Sciatic nerve (tissue), 2 donors: ENCODE measurements at regions not wholly inside any gene's neighbourhood (a gene's known extent, or its start where the extent isn't known, plus 50 kb on each side); places are given as distances from the start of the nearest gene placed in this dataset.

Experiments
- ATAC-seq: fragments of 200-7000 bp; cut with Tn5 transposase; one replicate; pipeline ENCODE4 v1.9.1; 2020; ENCODE audit warnings: mild to moderate bottlenecking, moderate library complexity
- DNase-seq: peaks from one replicate; pipeline ENCODE4 v3.0.0-alpha.2; 2020; ENCODE audit warnings: low spot score
- intact Hi-C: fragments of 100-400 bp; cut with DNase I; formaldehyde crosslinking; loops from one replicate; pipeline ENCODE4 v1.14.2; 2022
- donor health status: DM: no; HTN: no; CAD: no.
- donor health status: DM: no; HTN: no; CAD: no.

DNA sequence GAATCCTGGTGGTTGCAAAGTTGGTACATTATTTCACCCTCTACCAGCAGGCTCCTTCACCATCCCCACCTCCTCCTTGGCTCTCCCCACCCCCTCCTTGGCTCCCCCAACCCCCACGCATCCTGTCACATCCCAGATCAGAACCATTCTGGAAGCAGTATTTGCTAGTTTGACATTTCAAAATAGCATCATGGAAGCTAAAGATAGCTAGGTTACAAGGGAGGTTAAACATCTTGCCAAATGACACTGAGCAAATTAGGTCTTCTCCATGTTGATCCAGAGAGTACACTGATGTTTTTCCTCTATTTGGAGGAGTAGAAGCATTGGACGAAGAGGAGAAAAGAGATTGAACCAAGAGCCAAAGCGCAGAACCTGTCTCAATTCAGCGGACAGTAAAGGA, 158.9 kb upstream of the FGGY start:
- ATAC-seq (no peak), DNase-seq (no peak)
- intact Hi-C loops = no loop called here

DNA sequence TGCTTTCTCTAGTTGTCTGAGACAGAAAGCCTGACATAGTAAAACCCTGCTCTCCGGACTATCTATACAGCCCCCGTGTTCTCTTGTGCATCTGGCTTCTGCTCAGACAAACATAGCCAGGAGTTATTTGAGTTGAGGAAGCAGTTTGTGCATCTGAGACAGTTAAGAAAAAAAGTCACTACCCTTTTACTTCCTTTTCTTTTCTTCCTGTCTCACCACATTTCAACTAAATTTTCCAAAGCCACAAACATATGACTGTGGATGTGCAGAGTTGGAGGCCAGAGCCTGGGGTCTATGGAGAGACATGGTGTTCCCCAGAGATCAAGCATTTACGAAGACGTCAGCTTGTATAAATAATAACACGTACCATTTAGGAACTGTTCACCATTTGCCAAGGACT, 158.5 kb upstream of the FGGY start:
- ATAC-seq = peak; percentile 45
- no peak for DNase-seq
- intact Hi-C loops = no loop called here

DNA sequence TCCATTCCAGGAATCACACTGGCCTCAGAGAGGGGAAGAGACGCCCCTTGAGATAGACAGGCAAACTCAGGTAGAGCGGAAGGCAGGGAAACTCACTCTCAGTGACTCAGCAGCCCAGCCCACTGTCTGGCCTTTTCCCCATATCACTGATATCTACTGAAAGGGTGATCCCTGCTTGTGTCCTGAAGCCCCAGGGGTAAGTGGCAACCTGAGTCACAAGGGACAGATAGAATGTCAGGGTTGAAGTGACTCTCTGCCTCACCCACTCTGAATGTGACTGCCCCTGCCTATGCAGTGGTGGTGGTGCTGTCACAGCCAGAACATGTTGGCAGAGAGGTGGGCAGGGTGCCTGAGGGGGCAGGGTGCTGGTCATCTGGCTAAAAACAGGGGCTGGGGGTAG, 157.5 kb upstream of the FGGY start:
- no peak for ATAC-seq
- DNase-seq = no peak
- intact Hi-C loops = no loop called here

DNA sequence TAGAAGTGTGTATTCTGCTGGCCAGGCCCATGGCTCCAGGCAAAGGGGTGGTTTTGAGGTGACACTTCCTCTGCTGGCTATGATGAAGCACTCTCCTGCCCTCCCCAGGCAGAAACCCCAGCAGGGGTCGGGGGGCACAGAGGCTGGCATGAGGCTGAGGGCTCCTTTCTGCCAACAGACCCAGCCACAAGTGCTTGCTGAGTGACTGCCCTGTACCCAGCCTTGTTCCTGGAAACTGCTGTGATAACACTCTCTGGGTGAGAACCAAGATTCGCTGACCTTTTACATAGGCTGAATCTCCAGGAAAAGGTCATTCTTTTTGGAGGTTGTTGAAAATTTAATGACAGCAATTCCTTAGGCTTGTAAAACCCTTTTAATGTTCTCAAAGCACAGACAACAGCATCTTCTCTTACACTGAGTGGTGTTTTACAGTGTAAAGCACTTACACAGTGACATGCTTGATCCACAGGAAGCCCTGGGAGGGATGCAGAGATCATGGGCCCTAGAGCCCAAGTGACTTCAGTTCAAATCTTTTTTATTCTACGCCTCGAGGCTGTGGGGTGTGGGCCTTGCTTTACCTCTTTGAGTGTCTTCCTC, 155.5 kb upstream of the FGGY start:
- no peak for DNase-seq
- intact Hi-C loops = no loop called here
- ATAC-seq = no peak

DNA sequence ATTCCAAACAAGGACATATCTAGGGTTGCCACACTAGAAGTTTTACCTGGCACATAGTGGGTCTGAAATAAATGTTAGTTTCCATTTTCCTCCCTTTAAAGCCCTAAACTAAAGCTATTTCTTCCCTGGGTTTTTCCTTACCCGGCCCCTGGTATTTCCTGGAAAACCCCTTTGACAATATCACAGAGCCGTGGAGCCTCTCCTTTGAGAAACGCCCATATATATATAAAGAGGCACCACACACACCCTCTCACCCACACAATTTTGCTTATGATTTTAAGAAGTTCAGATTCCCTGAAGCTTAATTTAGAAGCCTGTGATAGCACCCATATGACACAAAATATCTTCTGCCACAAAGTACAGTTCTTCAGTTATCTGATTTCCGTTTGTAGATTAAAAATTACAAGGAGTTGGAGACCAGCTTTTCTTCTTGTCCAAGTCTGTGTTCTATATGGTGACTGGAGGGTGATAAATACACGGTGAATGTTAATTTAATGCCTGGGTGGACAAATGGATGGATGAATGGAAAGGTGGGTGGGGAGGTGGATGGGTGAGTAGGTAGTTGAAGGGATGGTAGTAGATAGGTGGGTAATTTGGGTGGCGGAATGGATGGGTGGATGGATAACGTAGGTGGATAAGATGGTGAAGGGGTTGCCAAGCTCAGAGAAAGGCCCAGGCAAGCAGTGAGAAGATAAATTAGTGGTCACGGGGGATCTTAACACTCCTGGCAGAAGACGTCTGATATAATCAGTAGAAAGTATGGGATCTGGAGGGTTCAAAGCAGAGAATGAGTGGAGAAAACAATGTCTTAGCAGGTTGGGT, 154.4 kb upstream of the FGGY start:
- ATAC-seq = no peak
- intact Hi-C loops = no loop called here
- no peak for DNase-seq

DNA sequence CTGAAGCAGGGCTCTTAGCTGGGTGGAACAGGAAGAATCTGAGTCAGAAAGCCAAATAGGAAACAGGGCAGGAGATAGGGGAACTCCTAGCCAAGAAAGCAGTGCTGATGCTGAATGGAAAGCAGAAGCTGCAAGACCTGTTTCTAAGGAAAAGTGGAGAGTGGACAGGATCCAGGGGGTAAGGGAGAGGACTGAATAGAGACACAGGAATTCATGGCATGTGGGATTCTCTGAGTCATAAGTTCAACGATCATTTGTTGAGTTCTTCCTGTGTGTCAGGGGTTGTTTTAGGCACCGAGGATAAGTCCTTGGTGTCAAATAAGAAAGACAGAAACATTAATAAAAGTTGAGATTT, 153.8 kb upstream of the FGGY start:
- ATAC-seq = peak; percentile 47
- intact Hi-C loops = no loop called here
- DNase-seq = no peak

DNA sequence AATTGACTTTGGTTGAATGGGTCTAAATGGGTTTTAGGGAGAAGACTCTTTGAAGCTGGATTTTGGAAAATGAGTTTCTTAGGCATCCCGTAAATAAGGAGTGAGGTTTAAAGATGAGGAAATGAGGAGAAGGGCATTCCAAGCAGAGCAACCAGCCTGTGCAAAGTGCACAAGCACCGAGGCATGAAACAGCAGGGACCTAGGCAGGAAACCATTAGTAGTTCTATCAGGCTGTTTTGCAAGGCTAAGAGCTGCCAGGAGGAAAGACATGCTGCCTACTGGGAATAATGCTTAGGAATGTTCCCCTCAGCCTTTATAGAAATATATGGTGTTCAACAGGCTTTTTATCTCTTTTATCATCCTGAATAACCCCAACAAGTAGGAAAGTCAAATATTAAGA, 153.1 kb upstream of the FGGY start:
- no peak for ATAC-seq
- no peak for DNase-seq
- intact Hi-C loops = no loop called here

DNA sequence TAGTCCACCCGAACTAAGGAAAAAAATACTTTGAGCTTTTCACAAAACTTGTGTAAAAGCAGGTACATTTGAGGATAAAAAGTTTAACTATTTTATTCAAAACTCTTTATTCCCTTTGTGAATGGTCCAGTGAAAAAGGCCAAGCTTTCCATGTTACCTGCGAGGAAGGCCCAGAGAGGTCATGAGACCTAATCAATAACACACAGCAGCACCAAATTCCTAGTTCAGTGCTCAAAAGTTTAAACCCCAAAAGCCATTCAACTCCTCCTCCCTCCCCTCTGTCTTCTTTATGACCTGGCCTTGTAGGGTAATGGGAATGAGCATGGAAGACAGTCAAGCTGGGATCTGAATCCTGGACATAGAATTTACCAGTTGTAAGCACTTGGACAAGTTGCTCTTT, 151.9 kb upstream of the FGGY start:
- ATAC-seq (no peak), DNase-seq (no peak)
- intact Hi-C loops = no loop called here

DNA sequence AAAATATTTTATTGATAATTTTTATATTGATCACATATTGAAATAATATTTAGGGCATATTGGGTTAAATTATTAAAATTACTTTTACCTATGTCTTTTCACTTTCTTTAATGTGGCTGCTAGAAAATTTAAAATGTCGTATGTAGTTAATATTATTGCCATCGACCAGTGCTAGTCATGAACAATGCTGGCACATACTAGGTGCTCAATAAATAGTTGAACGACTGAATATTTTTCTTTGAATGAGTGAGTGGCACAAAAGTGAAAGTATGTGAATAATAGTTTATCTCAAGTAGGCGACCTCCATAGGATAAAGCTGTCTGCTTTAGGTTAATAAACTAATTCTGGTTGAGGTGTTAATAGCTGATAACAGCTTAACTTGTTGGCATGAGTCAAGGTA, 150.8 kb upstream of the FGGY start:
- intact Hi-C loops = no loop called here
- ATAC-seq = no peak

DNA sequence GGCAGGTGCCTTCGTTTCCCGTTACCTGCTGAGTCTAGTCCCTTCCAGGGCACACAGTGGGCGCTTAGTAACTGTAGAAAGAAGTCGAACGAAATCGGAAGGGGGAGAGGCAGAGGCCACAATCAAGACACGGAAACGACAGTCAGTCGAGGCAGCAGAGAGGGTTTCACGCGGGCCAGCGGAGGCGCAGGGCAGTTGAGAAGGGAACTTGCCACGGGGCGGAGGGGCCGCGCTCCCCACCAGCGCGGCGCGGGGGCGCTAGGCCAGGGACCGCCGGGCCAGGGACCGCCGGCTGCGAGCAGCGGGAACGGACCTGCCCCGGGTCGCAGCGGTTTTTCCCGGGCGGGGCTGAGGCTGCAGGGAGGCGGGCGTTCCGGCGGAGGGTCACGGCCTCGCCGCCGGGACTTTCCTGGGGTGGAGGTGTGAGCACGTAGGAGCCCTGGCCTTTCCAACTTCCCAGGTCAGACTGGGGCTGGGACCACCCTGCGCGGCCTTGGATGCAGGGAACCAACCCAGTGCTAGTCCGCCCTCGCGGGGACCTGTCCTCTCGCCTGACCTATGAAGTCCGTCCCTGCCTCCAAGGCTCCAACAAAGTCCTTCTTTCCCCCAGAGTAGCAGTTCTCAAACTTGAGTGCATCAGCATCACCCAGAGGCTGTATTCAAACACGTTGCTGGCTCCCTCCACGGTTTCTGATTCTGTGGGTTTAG, 150.1 kb upstream of the FGGY start:
- intact Hi-C loops = no loop called here
- ATAC-seq = peak; percentile 77
- DNase-seq = peak; percentile 81

More for the DNA sequence above, 150.8 kb upstream of the FGGY start:
- DNase-seq = no peak

DNA sequence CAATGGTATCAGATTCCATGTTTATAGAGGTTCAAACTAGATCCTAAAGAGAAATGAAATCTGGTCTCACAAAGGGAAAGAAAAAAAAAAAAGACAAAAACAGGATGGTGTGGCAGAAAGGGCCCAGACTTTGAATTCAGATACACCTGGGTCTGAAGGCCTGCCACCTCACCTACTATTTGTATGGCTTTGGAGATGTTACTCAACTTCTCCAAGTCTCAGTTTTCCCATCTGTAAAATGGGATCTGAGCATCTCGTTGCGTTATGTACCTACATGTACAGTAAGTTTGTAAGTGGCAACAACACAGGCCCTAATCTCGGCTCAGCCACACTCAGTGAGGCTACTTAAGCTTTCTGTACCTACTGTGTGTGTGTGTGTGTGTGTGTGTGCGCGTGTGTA, 147.5 kb upstream of the FGGY start:
- no peak for ATAC-seq
- intact Hi-C loops = no loop called here

DNA sequence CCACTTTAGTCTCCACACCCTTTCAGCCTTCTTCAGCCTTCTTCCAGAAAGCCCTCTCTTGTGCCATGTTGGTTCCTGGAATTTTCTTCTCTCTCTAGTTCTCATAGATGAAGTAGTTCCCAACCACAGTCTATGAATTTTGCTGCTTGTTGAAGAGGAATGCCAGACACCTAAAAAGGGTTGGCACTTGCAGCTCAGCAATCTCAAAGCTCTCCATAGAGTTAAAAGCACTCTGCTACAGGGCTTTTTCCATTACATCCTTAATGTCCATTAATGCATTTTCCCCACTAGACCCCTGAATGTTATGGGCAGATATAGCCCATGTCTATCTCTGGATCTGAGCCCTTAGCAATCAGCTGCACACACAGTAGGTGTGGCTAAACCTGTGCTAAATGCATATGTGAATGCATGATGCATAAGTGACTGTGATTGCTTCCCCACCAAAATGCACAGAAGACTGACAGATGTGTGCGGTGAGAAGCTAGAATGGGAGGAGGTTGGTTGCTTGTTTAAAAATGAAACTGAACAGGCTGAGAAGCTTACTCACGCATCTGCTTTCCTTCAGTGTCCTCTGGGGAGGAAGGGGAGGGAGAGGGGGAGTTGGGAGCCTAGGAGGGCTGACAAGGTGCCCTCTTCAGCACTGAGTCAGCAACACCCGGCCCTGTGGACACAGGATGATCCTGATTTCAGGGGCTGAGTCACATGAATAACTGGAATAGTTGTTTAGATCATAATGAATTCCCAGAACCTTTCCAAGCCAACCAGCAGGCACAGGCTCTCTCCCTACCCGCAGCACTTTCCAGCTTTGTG, 146.1 kb upstream of the FGGY start:
- peak; percentile 88 for ATAC-seq
- peak; percentile 79 for DNase-seq
- intact Hi-C loops = no loop called here

More for the DNA sequence above, 147.5 kb upstream of the FGGY start:
- DNase-seq = no peak

DNA sequence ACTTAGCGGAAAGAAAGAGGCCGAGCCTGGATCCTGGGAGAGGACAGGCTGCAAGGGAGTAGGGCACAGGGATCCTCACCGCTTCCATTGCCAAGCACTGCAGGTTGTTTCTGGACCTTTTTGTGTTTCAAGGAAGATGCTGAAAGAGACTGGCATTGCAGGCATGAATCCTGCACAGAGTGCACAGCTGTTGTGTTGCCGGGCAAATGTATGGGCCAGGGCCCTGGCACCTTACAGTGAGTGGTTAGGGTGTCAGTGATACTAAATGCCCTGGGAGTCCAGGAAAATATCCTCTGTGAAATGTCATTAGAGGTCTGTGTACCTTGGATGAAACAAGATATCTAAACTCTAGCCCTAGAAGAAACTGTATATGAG, 145.5 kb upstream of the FGGY start:
- intact Hi-C loops = no loop called here
- ATAC-seq = no peak
- DNase-seq = no peak

DNA sequence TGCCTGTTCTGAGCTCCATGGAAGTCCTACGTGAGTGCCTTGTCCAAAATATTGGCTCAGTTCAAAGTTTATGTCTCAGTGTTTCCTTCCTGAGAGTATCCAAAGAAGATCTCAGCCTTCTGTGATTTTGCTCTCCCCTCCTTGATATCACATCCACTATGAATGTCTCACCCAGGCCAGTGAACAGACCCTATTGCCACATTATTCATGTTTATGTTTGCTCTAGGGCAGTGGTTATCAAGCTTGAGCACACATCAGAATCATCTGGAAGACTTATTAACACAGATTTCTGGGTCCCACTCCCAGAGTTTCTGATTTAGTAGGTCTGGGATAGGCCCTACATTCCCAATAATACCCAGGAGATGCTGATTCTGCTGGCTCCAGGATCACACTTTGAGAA, 145.0 kb upstream of the FGGY start:
- intact Hi-C loops = no loop called here
- DNase-seq = no peak
- no peak for ATAC-seq

DNA sequence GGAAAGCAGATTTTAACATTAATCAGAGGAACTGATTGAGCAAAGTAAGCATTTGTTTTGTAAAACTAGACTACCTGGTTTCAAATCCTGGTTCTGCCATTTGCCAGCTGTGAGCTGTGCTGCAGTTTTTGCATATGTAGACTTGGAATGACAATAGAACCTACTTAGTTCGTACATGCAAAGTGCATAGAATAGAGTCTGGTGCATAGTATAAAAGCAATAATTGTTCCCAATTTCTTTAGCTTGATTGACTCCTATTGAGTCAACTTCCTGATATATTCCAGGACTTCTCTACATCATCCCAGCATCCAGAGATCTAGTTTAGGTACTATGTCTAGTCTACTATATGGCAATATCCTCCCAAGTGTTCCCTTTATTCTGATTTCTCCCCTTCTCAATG, 144.4 kb upstream of the FGGY start:
- intact Hi-C loops = no loop called here
- no peak for ATAC-seq
- DNase-seq = no peak

DNA sequence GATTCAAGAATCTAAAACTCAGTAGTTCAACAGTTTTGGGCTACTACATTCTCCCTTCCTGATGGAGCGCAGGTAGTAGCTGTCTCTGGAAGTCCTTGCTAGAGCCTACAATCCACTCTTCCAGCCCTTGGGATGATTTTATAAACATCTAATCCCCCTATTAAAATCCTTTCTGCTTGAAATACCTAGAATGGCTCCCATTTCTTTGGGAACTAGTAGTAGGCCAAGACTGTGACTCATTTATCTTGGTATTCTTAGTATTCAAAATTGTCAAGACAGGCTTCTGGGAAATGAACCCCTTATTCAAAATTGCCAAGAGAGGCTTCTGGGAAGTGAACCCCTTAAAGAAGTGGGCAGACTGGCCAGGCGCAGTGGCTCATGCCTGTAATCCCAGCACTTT, 142.5 kb upstream of the FGGY start:
- ATAC-seq (no peak), DNase-seq (no peak)
- intact Hi-C loops = no loop called here

DNA sequence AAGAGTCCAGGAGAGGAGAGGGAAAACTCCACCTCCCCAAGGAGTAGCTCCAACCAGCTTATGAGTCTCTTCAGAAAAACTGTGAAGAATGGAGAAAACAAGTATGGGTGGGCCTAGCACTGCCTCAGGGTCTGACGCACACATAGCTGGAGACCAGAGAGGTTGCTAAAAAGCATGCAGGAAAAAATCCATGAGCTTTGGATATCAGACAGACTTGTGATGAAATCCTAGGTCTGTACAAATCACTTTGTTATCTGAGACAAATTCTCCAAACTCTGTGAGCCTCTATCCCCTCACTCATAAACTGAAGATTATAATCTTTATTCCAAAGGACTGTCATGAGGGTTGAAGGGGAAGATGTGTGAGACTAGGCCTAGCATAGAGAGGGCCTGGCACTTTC, 141.5 kb upstream of the FGGY start:
- no peak for DNase-seq
- intact Hi-C loops = no loop called here
- ATAC-seq = no peak

DNA sequence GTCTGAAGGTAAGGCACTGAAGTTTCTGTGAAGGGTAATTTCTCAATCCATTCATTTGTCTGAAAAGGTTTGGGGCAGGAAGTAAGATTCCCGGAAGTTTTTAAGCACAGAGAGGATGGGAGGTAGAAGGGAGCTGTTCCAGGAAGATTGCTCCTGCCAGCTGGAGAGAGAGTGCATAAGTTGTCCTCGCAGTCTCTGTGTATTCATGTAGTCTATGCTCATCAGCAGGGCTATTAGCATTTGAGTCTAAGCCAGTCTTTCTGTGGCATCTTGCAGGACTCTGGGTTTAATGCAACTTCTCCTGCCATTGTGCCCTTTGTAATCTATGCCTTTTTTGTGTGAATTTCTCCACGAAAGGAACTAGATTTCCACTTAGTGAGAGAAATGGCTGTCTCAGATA, 140.8 kb upstream of the FGGY start:
- ATAC-seq (peak; percentile 49), DNase-seq (no peak)
- intact Hi-C loops = no loop called here

DNA sequence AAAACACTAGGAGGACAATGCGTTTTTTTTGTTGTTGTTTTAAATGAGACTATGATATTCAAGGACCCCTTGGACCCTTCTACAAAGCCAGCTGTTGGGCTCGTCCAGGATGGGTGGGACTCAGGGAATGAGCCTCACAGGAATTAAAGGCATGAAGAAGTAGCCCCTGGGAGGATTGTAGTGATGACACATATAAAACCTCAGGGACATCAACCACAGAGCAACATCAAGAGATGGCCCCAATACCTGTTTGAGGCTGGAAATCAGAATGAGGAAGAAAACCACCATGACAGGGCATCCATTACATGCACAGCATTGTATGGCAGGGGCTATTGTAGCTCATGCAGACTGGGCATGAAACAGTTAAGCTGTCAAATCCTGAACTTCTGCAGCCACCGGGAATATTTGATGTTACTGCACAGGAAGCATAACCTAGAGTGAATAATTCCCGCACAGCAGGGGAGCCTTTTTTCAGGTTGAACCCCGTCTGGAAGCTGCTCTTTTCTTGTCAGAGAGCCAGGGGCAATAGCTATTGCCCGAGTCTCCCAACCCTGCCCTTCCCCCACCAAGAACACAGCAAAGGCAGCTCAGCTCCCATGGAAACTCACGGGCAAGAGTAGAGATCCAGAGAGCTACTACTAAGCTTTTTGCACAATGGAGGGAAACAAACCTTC, 140.2 kb upstream of the FGGY start:
- ATAC-seq = peak; percentile 40
- intact Hi-C loops = no loop called here

More for the DNA sequence above, 140.2 kb upstream of the FGGY start:
- DNase-seq = no peak
